HG02588 (cell line): ENCODE measurements at regions not wholly inside any gene's neighbourhood (a gene's known extent, or its start where the extent isn't known, plus 50 kb on each side); places are given as distances from the start of the nearest gene placed in this dataset.

Experiments used
- ATAC-seq: cut with Tn5 transposase; IDR thresholded peaks from one replicate; pipeline ENCODE4 v1.9.1; 2021; ENCODE audit warnings: mild to moderate bottlenecking, moderate library complexity; ENCODE audit not compliant: unreplicated experiment

- no peak for ATAC-seq
These were observed 873.8 kb downstream of the SUCLG1 start for GRCh38 chr2:83585250-83585649.

DNA sequence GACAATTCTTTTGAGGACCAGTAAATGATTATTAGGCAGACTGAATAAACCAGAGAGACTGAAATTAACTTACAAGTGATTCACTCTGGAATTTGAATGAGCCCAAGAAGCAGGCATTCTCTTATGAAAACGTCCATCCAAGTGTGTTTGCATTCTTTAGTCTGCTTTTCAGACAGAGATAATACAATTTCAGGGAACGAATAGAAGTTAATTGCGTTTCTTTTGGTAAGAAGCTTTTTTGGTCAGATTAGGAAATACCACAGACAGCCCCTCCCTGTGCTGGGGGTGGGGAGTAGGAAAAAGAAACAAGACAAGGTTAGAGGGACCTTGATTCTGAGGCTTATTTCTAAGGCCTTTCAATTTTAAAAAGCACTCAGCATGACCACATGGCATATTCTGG, 874.4 kb downstream of the SUCLG1 start:
- no peak for ATAC-seq

- no peak for ATAC-seq
These were observed 876.5 kb downstream of the SUCLG1 start for GRCh38 chr2:83582589-83582988.

- ATAC-seq = no peak
These were observed 879.6 kb downstream of the SUCLG1 start for GRCh38 chr2:83579507-83579906.

DNA sequence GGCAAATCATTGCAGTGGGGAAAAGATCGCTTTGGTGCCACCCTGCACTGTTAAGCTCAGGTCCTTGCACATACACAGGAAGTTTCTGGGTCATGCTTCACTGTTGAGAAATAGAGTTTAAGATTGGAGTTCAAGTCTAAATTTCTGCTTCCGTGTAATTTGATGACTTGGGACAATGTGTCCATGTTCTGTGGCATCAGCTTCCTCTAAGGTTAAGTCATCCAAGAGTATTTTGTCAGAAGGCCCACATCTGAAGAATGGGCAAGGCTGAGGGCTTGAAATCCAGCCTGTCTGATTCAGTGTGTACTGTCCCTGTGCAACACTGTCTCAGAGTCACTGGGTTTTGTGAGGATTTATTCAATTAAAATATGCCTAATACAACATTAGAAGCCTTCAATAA, 880.7 kb downstream of the SUCLG1 start:
- no peak for ATAC-seq

GRCh38 chr2:83574614-83575013, 884.5 kb downstream of the SUCLG1 start:
- no peak for ATAC-seq

DNA sequence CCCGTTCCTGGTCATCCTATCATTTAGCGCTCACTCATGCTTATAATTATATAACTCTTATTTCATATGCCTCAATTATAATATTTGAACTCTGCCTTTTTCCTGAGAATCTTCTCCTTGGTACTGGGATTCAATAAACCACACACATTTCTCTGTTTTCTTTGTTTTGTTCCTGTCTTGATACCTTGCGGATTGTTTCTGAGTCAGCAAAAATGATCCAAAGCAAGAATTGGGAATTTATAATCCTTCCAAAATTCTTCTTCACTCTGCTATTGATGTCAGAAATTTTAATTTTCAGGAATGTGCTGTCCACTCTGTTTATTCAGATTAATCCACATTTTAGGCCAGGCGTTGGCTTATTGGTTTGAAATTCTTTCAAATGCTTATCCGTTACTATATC, 886.0 kb downstream of the SUCLG1 start:
- ATAC-seq = no peak

- no peak for ATAC-seq
These were observed 886.7 kb downstream of the SUCLG1 start for GRCh38 chr2:83572400-83572799.

GRCh38 chr2:83567551-83567950, 891.5 kb downstream of the SUCLG1 start:
- no peak for ATAC-seq

- ATAC-seq = no peak
These were observed 893.5 kb downstream of the SUCLG1 start for GRCh38 chr2:83565626-83566025.

GRCh38 chr2:83565181-83565580, 893.9 kb downstream of the SUCLG1 start:
- ATAC-seq = no peak

- no peak for ATAC-seq
These were observed 897.5 kb downstream of the SUCLG1 start for GRCh38 chr2:83561592-83561991.

GRCh38 chr2:83536556-83536955, 922.5 kb downstream of the SUCLG1 start:
- no peak for ATAC-seq

- ATAC-seq = no peak
These were observed 924.7 kb downstream of the SUCLG1 start for GRCh38 chr2:83534416-83534815.

DNA sequence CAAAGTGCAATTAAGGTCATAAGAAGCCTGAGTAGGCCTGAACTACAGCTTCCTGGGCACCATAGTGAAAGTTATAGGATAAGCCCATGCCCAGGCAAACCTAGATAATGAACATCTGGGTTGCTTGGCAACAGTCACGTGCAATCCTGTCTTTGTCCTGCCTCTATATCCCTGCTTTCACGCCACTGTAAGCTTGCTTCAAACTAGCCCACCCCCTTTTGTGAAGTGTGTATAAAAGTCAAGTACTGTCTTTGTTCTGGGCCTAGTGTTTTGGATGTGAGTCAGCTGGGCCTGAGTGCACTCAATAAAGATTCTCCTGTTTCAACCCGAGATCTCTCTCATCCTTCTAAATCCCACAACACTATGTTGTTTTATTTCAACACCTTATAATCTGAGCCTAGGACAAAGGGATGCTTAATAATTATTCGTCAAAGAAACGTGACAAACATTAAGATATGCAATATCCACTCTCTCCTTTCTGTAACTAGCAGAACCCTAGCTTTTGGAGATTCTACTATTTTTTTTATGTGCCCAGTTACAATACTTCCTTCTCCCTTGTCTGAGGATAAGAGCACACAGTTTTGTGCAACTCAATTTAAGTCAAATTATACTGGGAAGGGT, 927.8 kb downstream of the SUCLG1 start:
- ATAC-seq = no peak

DNA sequence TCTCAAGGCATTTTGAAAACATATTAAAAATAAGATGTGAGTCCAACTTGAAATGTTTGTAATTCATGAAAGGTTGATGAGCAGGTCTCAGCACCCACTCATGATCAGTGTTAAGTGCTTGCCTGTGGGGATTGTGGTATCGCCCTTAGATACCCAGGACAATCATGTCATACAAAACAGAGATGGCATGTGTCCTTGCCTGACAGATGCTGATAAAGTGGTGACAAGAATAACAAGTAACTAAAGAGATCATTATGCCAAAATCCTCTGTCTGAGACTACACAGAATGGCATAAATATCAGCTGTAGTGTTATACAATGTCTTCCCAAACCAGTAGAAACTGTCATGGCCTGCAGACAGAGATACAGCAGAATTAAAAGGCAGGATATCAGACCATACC, 930.3 kb downstream of the SUCLG1 start:
- ATAC-seq = no peak

GRCh38 chr2:83522891-83523493, 936.1 kb downstream of the SUCLG1 start:
- ATAC-seq = no peak

GRCh38 chr2:83517727-83518368, 941.2 kb downstream of the SUCLG1 start:
- no peak for ATAC-seq

GRCh38 chr2:83516503-83516902, 942.6 kb downstream of the SUCLG1 start:
- no peak for ATAC-seq

GRCh38 chr2:83487451-83487850, 971.6 kb downstream of the SUCLG1 start:
- ATAC-seq = no peak

DNA sequence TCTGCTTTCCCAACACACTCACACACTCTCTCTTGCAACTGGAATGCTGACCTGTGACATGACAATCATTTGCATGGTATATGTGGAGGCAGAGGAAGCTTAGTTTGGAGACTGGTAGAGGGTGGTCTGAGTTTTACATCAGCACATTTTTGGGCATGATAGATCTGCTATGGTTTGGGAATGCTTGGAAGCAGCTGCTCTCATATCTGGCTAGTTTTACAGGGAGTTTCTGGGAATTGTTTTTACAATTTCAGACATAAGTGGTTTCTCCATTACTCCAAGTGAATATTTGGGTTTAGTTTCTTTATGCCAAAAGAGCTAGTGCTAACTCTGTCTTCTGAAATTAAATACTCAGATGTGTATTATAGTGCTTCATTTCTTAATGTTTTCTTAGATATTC, 977.6 kb downstream of the SUCLG1 start:
- no peak for ATAC-seq

- no peak for ATAC-seq
These were observed 981.0 kb downstream of the SUCLG1 start for GRCh38 chr2:83478037-83478436.

GRCh38 chr2:83475371-83475770, 983.7 kb downstream of the SUCLG1 start:
- no peak for ATAC-seq
